M059J (cell line): ENCODE measurements at regions not wholly inside any gene's neighbourhood (a gene's known extent, or its start where the extent isn't known, plus 50 kb on each side); places are given as distances from the start of the nearest gene placed in this dataset.
A peak's percentile ranks its signal among the peaks of the same experiment; 100 is the strongest.

Experiments
- DNase-seq: peaks from one replicate; pipeline ENCODE4 v3.0.0-alpha.2; 2012; ENCODE audit warnings: low read depth

DNA sequence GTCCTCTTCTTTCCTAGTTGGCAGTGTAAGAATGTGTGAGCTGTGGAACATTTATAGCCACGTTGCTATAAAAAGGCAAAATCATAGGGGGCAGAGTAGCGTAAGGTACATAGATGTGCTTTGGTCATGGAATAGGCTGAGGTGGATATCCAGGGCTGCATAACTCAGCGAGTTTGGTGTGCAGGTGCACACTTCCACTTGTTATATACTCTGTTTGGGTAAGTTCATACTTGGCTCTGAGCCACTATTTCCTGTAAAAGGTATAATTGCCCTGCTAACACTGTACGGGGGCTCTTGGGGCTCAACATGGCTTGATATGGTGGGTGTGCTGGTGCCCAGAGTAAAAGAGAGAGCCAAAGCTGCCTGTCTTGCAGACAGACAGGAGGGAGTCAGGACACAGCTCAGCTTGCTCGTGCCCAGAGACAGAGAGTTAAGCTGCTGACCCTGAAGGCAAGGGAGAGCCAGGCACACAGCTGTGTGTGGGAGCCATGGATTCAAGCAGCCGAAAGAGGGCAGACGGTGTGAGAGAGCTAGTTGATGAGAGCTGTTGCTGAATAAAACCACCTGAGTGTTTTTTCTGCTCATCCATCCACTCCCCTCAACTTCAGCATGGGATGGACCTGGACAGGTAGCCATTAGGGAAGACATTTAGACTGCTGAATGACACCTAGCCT lies 126.7 kb downstream of the DKK1 start:
- no peak for DNase-seq

DNA sequence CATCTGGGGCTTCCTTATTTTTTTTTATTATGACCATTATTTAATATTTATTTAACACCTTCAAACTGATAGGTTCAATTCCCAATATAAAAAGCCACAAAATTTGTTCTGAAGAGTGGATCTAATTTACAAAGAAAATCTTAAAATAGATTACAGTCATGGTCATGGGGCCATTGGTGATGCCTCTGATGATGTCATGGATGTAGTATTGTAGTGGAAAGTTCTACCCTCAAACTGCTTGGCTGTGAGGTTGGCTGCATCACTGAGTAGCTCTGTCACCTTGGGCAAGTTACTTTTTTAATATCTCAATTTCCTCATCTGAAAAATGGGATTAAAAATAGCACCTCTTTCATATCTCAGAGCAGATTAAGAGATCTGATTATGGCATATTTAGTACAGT lies 128.5 kb downstream of the DKK1 start:
- DNase-seq = peak; percentile 67

DNA sequence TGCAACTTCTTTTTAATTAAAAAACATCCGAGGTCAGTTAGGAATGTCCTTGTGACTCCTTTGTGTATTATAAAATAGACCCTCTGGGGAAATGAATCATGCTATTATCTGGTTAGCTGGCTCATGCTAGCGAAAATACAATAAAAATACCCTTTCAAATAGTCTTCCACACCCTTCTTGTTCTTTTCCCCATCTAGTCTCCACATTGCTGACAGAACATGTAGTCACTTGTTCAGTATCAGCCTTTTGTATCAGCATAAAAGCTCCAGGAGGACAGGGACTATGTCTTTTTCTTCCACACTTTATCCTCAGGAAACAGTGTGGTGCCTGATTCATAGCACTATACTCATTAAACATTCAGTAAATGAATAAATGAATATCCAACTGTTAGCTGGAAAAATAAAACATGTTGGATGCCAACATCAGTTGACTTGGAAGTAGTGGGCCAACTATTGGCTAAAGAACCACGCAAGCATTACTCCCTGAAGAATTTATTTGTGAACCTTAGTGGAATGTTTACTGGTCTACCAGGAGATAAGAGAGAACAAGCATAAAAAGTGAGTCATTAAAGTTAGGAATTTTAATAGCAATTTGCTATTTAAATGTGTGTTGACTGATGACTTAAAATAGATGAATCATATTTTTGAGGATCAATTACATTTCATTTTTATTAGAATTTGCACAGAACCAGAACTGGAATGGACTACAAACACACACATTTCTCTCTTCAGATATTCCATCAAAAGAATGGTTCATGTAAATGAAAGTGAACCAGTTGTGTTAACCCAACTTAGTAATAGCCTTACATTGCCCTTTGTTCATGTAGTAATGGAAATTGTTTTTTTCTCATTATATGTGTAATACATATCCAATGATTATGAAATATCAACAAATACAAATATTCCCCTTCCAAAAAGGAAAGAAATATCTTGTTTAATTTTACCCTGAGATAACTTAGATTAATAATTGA lies 129.6 kb downstream of the DKK1 start:
- peak; percentile 92 for DNase-seq

DNA sequence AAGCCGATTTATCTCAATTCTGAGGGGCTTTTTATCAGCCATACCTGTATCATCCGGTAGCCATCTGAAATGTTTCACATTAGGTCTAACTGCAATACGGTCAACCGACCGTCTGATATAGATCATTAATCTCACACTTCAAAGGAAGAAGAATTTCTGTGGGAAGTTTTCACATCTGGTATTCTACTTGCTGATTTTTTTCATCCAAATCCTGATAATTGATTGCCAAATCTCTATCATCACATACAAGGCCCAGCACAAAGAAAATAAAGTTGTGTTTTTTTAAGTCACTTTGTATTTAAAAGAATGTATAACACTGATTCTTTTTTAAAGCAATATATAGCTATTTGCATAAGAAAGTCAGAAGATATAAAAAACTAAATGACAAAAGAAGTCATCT lies 132.3 kb downstream of the DKK1 start:
- DNase-seq = no peak

DNA sequence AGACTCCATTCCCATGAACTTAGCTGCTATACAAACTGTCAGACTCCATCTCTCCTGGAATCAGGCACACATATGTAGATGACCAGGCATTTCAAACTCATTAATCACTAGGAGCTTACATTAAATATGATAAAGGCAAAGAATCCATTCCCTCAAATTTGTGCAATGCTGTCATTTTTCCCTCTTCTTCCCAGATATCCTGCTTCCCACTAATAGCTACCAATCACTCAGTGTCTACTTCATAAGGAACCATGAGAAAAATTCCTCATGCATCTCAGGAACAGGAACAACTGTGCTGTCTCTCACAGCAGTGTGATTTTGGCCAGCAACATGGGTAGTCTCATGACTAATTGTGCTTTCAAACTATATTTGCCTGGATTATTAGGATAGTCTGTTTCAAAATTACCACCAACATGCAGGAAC lies 133.9 kb downstream of the DKK1 start:
- peak; percentile 26 for DNase-seq

DNA sequence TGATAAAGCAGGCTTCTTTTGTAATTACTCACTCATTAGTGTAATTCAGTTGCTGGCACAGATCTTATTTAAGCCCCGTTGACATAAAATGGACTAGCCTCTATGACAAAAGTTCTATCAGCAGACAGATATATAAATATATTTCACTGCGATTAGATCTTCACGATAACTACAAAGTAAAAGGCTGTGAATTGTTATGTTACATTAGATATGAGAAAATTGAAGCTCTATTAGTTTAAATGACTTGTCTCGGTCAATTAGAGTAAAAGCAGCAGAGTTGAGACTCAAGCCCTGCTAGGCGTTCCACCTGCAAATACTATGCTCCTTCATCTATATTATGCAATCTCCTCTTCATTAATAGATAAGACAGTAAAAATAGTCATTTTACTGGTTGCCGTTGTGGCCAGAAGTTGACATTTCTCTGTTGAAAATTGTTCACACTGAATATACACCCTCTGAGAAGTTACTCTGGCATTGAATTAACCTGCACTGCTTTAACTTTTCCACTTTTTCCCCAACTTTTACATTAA lies 136.7 kb downstream of the DKK1 start:
- DNase-seq = no peak

DNA sequence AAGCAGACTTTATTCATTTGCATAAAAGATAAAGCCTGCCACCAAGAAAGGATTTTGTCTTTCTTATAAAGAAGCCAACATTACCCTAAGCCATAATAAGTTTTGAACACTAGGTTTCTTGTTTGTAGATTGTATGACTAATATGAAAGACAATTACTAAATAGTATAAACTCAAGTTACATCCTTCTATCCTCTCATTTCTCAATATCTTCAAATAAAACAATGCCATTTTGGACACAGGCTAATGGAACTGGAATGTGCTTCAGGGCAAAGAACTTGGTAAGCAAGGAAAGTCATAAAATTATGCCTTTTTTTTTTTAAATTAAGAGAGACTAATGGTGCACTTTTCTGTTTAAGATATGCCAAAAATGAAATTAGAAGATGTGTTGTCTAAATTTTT lies 137.7 kb downstream of the DKK1 start:
- peak; percentile 94 for DNase-seq

DNA sequence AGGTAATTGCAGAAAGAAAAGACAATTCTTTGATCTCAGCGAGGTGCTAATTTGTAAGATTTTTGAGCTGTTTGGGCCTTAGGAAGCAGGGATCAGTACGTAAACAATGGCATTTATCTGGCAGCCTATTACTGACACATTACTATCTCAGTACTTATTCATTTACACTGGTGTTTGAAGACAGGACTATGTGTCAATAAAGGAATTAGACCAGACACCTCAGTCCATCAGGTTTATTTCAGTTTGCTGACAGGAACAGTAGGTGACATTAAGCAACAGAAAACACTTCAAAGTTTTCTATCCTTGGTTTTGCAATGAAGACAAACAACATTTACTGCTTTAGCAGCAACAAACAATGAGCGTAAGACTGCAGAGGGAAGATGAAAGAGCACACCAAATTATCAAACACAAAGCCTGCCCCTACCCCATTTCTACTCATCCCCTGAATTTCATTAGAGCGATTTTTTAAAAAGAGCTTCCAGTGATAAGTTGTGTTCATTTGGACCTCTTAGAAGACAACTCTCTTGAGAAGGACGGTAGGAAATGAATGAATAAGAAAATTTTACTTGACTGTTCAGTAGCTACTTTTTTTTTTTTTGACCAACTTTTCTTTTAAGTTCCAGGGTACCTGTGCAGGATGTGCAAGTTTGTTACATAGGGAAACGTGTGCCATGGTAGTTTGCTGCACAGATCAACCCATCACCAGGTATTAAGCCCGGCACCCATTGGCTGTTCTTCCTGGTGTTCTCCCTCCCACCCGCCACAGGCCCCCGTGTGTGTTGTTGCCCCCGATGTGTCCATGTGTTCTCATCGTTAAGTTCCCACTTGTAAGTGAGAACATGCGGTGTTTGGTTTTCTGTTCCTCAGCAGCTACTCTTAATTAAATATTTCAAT lies 138.8 kb downstream of the DKK1 start:
- DNase-seq = no peak

DNA sequence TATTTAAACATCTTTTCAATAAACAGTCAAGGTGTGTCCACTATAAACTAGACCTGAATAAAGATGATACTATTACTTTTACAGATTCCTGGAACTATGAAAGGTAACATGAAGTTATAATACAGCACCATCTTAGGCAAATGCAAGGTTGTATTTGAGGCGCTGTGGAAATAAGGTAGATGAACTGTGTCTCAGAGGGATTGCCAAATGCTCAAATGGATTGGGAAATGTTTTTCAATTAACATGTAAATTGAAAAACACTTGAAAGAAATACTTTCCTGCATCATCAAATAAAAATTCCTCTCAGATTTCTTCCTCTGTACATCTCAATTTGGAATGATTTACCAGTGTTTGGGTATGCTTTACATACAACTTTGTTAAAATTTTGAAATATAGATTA lies 139.4 kb downstream of the DKK1 start:
- DNase-seq = no peak

DNA sequence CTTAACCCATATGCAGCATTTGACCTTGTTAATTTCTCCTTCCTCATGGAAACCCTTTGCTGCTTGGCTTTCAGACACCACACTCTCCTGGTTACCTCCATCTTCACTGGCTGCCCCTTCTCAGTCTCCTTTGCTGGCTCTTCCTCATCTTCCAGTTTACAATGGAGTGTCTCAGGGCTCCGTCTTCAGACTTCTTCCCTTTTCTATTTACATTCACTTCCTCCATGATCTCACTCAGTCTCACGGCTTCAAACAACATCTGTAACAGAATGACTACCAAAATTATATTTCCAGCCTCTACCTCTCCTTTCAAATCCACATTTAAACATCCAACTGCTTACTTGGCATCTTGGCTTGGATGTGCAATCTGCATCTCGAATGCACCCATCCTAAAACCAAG lies 140.4 kb downstream of the DKK1 start:
- DNase-seq = no peak

DNA sequence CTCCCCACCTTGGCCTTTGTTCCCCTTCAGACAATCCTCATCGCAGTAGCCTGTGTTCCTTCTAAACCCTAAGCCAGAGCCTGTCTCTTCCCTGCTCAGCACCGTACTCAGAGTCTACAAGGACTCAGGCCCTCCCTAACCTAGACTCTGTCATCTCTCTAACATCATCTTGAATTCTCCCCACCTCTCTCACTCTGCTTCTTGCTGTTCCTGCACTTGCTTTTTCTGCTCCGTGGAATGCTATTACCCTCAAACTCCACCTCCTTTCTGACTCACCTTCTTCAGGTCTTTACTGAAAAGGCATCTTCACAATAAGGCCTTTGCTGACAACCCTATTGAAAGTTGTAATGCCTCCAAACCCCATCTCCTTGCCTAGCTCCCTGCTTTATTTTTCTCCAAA lies 141.0 kb downstream of the DKK1 start:
- DNase-seq = peak; percentile 84

DNA sequence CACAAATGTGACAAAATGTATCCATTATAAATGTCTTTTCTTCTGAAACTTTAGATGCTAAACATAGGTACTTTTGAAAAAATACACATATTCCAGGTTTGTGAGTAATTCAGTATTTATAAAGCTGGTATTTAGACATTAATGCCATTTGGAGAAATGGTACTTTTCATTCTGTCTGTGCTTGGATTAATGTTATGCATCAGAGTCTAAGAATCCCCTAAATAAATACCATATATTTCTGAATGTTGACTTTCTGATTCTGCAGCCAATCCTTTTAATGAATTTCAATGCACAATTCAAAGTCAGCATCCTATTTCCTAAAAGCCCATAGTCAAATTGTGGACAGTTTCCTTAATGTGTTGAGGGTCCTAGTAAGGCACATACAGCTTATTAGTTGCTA lies 145.0 kb downstream of the DKK1 start:
- no peak for DNase-seq

DNA sequence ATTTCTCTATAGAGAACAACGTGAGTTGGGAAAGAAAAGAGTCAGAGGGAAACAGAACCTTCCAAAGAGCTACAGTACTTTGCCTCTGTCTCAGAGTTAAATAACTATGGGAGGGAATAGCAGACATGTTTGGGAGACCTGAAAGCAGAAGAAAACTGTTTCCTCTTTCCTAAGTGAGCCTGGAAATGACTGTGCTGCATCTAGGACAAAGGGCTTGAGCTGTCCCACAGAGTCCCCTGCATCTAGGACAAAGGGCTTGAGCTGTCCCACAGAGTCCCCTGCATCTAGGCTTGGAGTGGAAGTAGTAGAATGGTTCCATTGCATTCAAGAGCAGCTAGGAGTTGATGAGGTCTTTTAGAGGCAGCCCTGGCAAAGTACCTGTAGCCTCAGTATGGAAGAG lies 149.7 kb downstream of the DKK1 start:
- no peak for DNase-seq

DNA sequence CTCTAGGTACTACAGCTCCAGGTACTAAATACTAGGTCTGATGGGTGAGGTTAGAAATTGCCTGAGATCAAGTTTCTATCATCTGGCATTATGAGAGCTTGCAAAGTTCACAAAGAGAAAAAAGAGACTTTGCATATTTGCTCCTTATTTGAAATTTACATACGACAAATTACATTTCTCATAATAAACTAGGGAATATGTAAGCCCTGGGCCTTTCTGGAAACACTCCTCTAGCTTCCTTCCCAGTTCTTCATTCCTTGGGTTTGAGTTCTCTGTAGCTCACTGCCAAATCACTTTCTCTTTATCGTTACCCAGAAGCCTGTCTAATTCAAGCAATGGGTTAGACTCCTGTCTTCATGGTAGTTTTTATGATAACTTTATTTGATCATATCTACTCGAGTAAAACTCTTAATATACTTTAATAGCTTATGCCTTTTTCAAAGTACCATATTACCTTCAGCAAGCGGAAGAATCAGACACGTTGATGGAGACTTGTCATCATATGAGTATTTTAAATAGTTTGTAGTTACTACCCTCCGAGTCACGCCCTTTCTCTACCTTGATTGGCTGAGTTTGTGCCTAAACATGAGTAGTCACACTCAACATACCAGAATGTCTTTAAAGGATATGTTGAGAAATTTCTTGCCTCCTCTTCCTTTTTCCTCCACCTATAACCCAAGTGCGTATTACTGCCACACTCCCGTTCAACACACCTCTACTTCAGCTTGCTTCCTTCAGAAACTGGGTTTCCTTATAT lies 150.5 kb downstream of the DKK1 start:
- no peak for DNase-seq

DNA sequence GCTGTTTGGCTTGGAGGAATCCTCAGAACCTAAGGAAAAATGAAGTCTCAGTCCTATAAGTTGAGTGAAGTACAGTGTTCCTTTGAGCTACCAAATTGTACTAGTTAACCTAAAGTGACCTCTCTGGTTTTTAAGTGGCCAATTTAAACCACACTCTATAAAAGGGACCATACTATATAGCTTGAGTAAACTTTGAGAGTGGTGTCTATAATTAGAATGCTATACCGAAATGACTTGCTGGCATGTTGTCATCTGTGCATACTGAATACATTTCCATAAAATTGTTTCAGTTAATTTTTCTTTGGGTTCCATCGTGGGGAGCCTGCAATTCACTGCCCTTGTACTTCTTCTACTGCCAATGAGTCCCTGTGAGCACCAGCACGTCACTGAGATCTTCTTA lies 151.1 kb downstream of the DKK1 start:
- no peak for DNase-seq

DNA sequence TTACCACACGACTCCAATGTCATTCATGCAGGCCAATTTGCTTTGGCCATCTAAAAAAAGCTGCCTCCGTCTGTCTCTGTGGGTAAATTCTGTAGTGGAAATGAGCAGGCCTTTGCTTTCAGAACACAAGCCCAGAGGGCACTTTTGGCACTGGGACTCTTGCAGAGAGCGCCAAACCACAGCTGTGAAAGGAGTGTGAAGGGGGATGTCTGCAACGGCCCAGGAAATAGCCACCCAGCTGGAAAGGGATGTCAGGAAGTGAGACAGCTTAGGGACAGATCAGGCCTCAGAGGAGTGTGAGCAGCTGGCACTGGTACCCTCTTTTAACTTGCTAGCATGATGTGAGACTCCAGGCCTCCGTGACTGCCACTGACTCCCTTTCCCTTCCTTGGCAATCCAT lies 152.4 kb downstream of the DKK1 start:
- peak; percentile 89 for DNase-seq

DNA sequence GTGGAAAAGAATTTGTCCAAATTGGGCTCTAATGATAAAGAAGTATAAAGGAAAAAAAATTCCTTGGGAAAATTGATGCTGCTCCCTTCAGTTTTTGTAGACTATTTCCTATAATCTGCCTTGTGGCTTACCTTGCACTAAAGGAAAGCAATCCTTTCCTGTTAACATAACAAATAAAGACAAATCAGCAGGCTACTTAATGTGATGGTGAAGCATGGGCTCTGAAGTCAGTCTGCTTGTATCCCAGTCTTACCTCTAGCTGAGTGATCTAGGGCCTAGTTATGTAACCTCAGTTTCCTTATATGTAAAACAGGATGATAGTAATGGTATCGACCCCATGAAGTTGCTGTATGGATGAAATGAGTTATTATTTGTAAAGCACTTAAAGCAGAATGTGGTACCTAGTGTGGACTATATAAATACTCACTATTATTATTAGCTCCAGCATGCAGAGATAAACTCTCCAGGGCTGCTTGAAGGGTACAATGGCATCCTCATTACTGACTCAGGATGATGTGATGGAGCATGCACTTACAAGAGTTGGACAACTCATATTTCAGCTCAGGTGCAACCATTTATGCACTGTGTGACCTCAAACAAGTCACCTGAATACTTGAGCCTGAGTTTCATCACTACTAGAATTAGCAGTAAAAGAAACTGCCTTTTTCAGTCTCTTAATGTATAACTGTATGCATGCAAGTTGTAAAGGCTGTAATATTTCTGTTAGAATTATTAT lies 156.1 kb downstream of the DKK1 start:
- DNase-seq = no peak

DNA sequence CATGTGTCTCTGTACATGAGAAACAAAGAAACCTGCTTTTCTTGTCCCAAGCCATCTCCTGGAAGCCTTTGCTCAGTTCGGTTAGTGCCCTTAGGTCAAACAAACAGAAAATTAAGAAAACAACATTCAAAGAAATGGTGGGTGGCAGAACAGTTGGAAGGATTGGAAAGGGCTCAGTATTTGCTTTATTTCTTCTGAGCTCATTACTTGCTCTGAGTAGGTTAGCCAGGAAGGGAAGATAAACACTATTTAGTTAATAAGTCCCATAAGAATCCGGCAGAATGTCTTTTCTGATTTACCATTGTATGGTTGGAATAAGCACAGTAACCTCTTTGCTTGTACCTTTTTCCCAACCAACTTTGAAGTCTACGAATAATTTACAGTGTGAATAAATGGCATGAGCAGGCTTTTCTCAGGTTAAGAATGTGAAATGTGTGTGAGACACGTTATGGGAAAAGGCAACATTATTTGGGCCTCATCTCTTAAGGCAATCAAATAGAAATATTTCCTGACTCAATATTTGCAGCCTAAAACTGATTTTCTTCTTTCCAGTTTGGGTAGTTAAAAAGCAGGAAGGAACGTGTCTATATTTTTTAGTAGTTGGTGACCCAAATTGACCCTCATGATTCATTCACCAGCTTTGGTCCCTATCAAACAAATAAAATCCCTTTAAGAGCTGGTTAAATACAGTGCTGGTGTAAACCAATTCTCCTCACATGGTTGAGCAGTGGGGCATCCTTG lies 158.5 kb downstream of the DKK1 start:
- DNase-seq = peak; percentile 79

DNA sequence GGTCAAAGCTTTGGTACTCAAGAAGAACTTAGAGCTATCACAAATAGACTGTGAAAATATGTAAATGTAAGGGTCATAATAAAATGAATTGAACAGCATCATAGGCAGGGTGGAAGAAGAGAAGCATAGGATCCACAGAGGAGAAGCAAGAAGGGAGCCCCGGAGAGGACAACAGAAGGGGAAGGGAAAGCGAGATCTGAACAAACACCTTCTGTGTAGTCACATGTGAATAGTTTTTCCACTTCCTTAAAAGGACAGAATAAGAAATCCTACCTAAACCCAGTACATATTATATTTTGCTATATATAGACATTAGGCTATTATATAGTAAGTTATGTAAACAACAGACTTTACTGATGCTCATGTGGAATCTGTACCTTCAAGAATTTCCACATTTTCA lies 160.2 kb downstream of the DKK1 start:
- DNase-seq = no peak

DNA sequence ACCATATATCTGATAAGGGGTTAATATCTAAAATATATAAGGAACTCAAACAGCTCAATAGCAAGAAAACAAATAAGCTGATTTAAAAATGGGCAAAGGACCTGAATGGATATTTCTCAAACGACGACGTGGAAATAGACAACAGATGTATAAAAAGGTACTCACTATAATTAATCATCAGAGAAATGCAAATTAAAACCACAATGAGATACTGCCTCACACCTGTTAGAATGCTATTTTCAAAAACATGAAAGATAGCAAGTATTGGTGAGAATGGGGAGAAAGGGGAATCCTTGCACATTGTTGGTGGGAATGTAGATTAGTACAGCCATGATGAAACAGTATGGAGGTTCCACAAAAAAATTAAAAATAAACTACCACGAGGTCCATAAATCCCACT lies 163.2 kb downstream of the DKK1 start:
- no peak for DNase-seq
